Stomach (tissue), 8 donors: ENCODE measurements at regions not wholly inside any gene's neighbourhood (a gene's known extent, or its start where the extent isn't known, plus 50 kb on each side); places are given as distances from the start of the nearest gene placed in this dataset.

Experiments used
- DNase-seq, 2 donors: peaks; one replicate each; pipeline versions ENCODE4 v3.0.0 to v3.0.0-alpha.2; 2013 to 2019
- H3K27ac ChIP-seq, 5 donors: fragments of 200-600 bp in 4 of 5; sonication (generic) in 4 of 5; one replicate each; pipeline ENCODE4 v1.5.1; 2013 to 2019; ENCODE audit warnings: mild to moderate bottlenecking in 1 of 5, moderate library complexity in 1 of 5
- H3K27me3 ChIP-seq, 3 donors: fragments of 200-600 bp; sonication (generic); one replicate each; pipeline ENCODE4 v1.5.1; 2017 to 2019; ENCODE audit warnings: mixed run types in 1 of 3
- H3K36me3 ChIP-seq, 4 donors: fragments of 200-600 bp; sonication (generic); 1 replicate in 3 of 4; 2 replicates in 1 of 4; pipeline ENCODE4 v1.5.1; 2016 to 2019
- H3K4me1 ChIP-seq, 4 donors: fragments of 200-600 bp; sonication (generic); one replicate each; pipeline ENCODE4 v1.5.1; 2016 to 2019
- H3K4me3 ChIP-seq, 4 donors: fragments of 200-600 bp; sonication (generic) in 3 of 4; one replicate each; pipeline ENCODE4 v1.5.1; 2016 to 2019; ENCODE audit warnings: mild to moderate bottlenecking in 1 of 4
- H3K9me3 ChIP-seq, 4 donors: fragments of 200-600 bp; sonication (generic); one replicate each; pipeline ENCODE4 v1.5.1; 2016 to 2019
- CTCF ChIP-seq, 7 experiments: fragments of 450-650 bp in 4 of 7; fragments of 200-600 bp in 3 of 7; sonication (generic) in 3 of 7; IDR thresholded peaks; one replicate each; pipeline ENCODE4 v1.5.1; 2016 to 2019; ENCODE audit warnings: antibody characterized with exemption in 7 of 7, control low read depth in 2 of 7, mild to moderate bottlenecking in 1 of 7
- EP300 ChIP-seq: sonication (generic); formaldehyde crosslinking; IDR thresholded peaks from one replicate; pipeline ENCODE4 v1.6.1; 2017; ENCODE audit warnings: antibody characterized with exemption
- POLR2A ChIP-seq, 4 donors: fragments of 450-650 bp; IDR thresholded peaks; one replicate each; pipeline ENCODE4 v1.6.1; 2016; ENCODE audit warnings: antibody characterized with exemption in 4 of 4, control low read depth in 2 of 4, mild to moderate bottlenecking in 1 of 4, moderate library complexity in 1 of 4
- POLR2AphosphoS5 ChIP-seq, 3 donors: sonication (generic); formaldehyde crosslinking; IDR thresholded peaks; one replicate each; pipeline ENCODE4 v1.6.1; 2016; ENCODE audit warnings: antibody characterized with exemption in 3 of 3
- WGBS, 5 donors: extraction: QIAGEN DNeasy Blood & Tissue Kit in 3 of 5; methylation state at CpG; one replicate each; pipeline versions ENCODE4 v1.1.5 to v1.1.7; 2013 to 2018; 5-methylcytosine and 5-hydroxymethylcytosine counted together
- intact Hi-C: fragments of 100-400 bp; cut with DNase I; formaldehyde crosslinking; loops from one replicate; pipeline ENCODE4 v1.15.1; 2023; ENCODE audit warnings: low total_unique reads
- donor health status: healthy with polysubstance abuse.
- donor health status: Bipolar disorder and iron deficiency.
- donor health status: healthy.

DNA sequence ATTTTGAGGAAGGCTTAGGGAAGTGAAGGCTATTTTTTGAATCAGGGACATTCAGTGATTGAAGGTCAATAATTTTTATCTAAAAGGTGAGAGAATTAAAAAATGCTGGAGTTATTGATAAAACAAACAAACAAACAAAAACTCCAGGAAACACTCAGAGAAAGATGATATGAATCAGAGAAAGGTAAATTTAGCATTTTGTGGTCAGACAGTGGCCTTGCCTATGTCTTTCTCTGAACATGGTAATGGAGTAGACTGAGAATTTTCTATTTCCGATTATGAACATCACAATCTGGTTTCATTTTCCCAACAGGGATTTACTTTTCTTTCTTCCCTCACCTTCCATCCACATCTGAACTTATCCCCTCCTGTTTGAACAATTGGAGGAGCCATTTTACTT, 353.6 kb upstream of the RIOK2 start:
- Histone ChIP-seq H3K36me3 (no peaks in the 10 kb centered on the region), H3K27me3 (no peaks in the 10 kb centered on the region), H3K4me1 (no peaks in the 10 kb centered on the region), H3K27ac (no peak overlapping the region), H3K4me3 (no peak overlapping the region), H3K9me3 (no peaks in the 10 kb centered on the region)
- intact Hi-C loops = no loop called here
- TF ChIP-seq POLR2A (IDR thresholded peaks at IDR 0.05) = no peak
- no peak for TF ChIP-seq EP300
- TF ChIP-seq POLR2AphosphoS5 (IDR thresholded peaks at IDR 0.05) = no peak
- TF ChIP-seq CTCF (IDR thresholded peaks at IDR 0.05) = no peak
- WGBS, 5 donors = 85 to 96% (median 86%) methylated on average over 1 of the region's 1 CpG
- no peak for DNase-seq

DNA sequence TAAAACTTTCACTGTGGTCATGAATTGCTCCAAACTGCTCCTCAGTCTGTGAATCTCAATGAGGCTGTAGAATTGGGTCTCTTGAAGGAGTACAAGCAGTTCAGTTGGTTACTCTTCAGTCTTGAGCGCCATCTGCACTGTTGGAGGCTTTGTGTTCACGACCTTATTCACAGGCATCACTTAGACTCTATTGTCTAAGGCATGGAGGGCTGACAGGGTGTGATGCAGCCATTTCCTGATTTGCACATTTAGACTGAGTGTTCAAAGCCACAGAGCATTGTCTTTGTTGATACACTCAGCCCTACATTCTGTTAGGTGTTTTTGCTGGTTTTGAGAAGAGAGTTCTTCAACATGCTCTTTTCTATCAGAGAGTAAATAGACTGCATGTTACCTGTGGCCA, 355.9 kb upstream of the RIOK2 start:
- TF ChIP-seq POLR2A (IDR thresholded peaks at IDR 0.05) (no peak), POLR2AphosphoS5 (IDR thresholded peaks at IDR 0.05) (no peak)
- intact Hi-C loops = no loop called here
- no peaks in the 10 kb centered on the region for H3K9me3 ChIP-seq

DNA sequence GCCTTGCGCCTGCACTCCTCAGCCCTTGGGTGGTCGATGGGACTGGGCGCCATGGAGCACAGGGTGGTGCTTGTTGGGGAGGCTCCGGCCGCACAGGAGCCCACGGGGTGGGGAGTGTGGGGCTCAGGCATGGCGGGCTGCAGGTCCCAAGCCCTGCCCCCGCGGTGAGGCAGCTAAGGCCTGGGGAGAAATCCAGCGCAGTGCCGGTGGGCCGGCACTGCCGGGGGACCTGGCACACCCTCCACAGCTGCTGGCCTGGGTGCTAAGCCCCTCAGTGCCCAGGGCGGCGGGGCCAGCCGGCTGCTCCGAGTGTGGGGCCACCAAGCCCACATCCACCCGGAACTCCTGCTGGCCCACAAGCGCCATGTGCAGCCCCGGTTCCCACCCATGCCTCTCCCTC, 358.8 kb upstream of the RIOK2 start:
- H3K9me3 ChIP-seq = no peaks in the 10 kb centered on the region
- H3K4me3 ChIP-seq = no peak overlapping the region
- no peaks in the 10 kb centered on the region for H3K27me3 ChIP-seq
- intact Hi-C loops = no loop called here
- DNase-seq = no peak
- H3K27ac ChIP-seq = no peak overlapping the region
- TF ChIP-seq POLR2A (IDR thresholded peaks at IDR 0.05) (no peak), EP300 (no peak), POLR2AphosphoS5 (IDR thresholded peaks at IDR 0.05) (no peak), CTCF (IDR thresholded peaks at IDR 0.05) (no peak)
- H3K4me1 ChIP-seq = no peaks in the 10 kb centered on the region
- H3K36me3 ChIP-seq = no peaks in the 10 kb centered on the region
- 91 to 98% (median 96%) methylated on average over 9 to 20 of the region's 20 CpGs for WGBS, 5 donors

More for the DNA sequence above, 355.9 kb upstream of the RIOK2 start:
- Histone ChIP-seq H3K4me3 (no peak overlapping the region), H3K27me3 (no peaks in the 10 kb centered on the region), H3K27ac (no peak overlapping the region), H3K36me3 (no peaks in the 10 kb centered on the region), H3K4me1 (no peaks in the 10 kb centered on the region)
- WGBS, 5 donors = 83 to 88% (median 85%) methylated on average over 2 of the region's 2 CpGs
- DNase-seq = no peak

DNA sequence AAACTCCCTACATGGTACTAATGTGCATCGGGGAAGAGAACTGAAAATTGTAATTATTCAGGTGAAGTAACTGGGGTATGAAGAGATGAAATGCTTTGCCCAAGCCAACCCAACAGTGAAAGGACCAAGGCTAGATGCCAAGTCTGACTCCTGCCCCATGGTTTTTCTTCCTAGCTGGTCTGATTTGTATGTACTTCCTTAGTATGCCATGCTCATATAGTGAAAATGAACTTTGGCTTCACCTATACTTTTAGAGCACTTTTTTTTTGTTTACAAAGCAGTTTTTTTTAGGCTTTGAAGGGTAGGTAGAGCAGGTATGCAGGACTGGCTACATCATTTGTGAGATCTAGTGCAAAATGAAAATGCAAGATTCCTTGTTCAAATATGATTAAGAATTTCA, 359.4 kb upstream of the RIOK2 start:
- no peak for DNase-seq
- TF ChIP-seq EP300 (no peak), CTCF (IDR thresholded peaks at IDR 0.05) (no peak), POLR2A (IDR thresholded peaks at IDR 0.05) (no peak), POLR2AphosphoS5 (IDR thresholded peaks at IDR 0.05) (no peak)
- 95 to 100% (median 96%) methylated on average over 1 of the region's 1 CpG for WGBS, 5 donors
- intact Hi-C loops = no loop called here
- Histone ChIP-seq H3K36me3 (no peaks in the 10 kb centered on the region), H3K27ac (no peak overlapping the region), H3K4me3 (no peak overlapping the region), H3K27me3 (no peaks in the 10 kb centered on the region), H3K9me3 (no peaks in the 10 kb centered on the region), H3K4me1 (no peaks in the 10 kb centered on the region)

DNA sequence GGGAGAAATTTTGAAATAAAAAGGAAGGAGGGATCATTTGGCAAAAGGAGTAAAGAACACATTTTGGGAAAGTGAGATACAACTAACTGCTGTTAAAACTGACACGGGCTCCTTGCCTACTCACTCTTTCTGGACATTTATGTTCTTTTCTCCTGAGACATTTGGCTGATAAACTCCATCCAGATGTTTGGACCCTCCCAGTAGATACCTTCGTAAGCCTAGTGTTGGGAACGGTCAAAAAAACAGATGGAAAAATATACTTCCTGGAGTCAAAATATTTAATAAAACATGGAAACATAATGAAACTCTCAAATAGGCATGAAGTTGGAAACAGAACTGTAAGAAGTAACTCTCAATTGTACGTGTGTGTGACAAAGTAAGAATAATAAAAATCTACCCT, 360.1 kb upstream of the RIOK2 start:
- Histone ChIP-seq H3K4me1 (no peaks in the 10 kb centered on the region), H3K27ac (no peak overlapping the region), H3K4me3 (no peak overlapping the region), H3K9me3 (no peaks in the 10 kb centered on the region), H3K36me3 (no peaks in the 10 kb centered on the region), H3K27me3 (no peaks in the 10 kb centered on the region)
- TF ChIP-seq EP300 (no peak), POLR2AphosphoS5 (IDR thresholded peaks at IDR 0.05) (no peak)
- DNase-seq = no peak
- intact Hi-C loops = no loop called here
- WGBS, 5 donors = 67 to 89% (median 81%) methylated on average over 4 of the region's 4 CpGs
